ENCODE measurements at regions not wholly inside any gene's neighbourhood (a gene's known extent, or its start where the extent isn't known, plus 50 kb on each side); places are given as distances from the start of the nearest gene placed in this dataset.

GRCh38 chr1:73500154-73500553, 697.8 kb downstream of the LRRIQ3 start:
- H3K4me3 ChIP-seq (ENCODE audit: low read depth, low read length), result no peak overlapping the region
- in situ Hi-C loops (cut with HindIII; ENCODE audit: low sequenced_read_pairs), result no loop called here
- DNase-seq (ENCODE audit: low read depth, low spot score), result no peak
- TF ChIP-seq, protein P1, sequence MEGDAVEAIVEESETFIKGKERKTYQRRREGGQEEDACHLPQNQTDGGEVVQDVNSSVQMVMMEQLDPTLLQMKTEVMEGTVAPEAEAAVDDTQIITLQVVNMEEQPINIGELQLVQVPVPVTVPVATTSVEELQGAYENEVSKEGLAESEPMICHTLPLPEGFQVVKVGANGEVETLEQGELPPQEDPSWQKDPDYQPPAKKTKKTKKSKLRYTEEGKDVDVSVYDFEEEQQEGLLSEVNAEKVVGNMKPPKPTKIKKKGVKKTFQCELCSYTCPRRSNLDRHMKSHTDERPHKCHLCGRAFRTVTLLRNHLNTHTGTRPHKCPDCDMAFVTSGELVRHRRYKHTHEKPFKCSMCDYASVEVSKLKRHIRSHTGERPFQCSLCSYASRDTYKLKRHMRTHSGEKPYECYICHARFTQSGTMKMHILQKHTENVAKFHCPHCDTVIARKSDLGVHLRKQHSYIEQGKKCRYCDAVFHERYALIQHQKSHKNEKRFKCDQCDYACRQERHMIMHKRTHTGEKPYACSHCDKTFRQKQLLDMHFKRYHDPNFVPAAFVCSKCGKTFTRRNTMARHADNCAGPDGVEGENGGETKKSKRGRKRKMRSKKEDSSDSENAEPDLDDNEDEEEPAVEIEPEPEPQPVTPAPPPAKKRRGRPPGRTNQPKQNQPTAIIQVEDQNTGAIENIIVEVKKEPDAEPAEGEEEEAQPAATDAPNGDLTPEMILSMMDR (IDR thresholded peaks at IDR 0.05; ENCODE audit: low read depth, low read length), result no peak

GRCh38 chr1:73499671-73500070, 698.3 kb downstream of the LRRIQ3 start:
- no peak for DNase-seq (ENCODE audit: low read depth, low spot score)
- in situ Hi-C loops (cut with HindIII; ENCODE audit: low sequenced_read_pairs), result no loop called here
- TF ChIP-seq, protein P1 (IDR thresholded peaks at IDR 0.05; ENCODE audit: low read depth, low read length), result no peak
- no peak overlapping the region for H3K4me3 ChIP-seq (ENCODE audit: low read depth, low read length)

GRCh38 chr1:73491621-73492020, 706.4 kb downstream of the LRRIQ3 start:
- TF ChIP-seq, protein P1 (IDR thresholded peaks at IDR 0.05; ENCODE audit: low read depth, low read length), result no peak
- in situ Hi-C loops (cut with HindIII; ENCODE audit: low sequenced_read_pairs), result no loop called here
- no peak for DNase-seq (ENCODE audit: low read depth, low spot score)
- no peak overlapping the region for H3K4me3 ChIP-seq (ENCODE audit: low read depth, low read length)

GRCh38 chr1:73475316-73475870, 722.6 kb downstream of the LRRIQ3 start:
- H3K4me3 ChIP-seq (ENCODE audit: low read depth, low read length), result no peak overlapping the region
- in situ Hi-C loops (cut with HindIII; ENCODE audit: low sequenced_read_pairs), result no loop called here
- DNase-seq (ENCODE audit: low read depth, low spot score), result no peak
- TF ChIP-seq, protein P1 (IDR thresholded peaks at IDR 0.05; ENCODE audit: low read depth, low read length), result no peak

GRCh38 chr1:73472810-73473209, 725.2 kb downstream of the LRRIQ3 start:
- DNase-seq (ENCODE audit: low read depth, low spot score), result no peak
- no peak overlapping the region for H3K4me3 ChIP-seq (ENCODE audit: low read depth, low read length)
- TF ChIP-seq, protein P1 (IDR thresholded peaks at IDR 0.05; ENCODE audit: low read depth, low read length), result no peak
- in situ Hi-C loops (cut with HindIII; ENCODE audit: low sequenced_read_pairs), result no loop called here

DNA sequence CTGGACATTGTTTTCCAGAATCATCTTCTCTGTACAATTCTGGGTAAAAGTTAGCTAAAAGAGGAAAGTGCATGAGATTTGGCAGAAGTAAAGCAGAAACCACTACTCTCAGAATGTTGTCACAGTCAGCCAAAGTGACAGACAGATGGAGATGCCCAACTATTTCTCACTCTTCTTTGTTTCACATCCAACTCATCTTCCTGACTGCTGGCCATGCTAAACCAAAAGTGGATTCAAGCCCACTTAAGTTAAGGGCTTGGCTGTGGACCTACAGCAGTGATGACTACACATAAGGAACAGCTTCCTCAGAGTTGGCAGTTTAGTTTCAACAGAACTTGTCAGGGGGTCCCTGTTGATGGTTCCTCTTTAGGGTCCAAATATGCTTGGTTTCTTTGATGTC, 730.2 kb downstream of the LRRIQ3 start:
- in situ Hi-C loops (cut with HindIII; ENCODE audit: low sequenced_read_pairs), result no loop called here
- no peak overlapping the region for H3K4me3 ChIP-seq (ENCODE audit: low read depth, low read length)
- no peak for DNase-seq (ENCODE audit: low read depth, low spot score)
- TF ChIP-seq, protein P1 (IDR thresholded peaks at IDR 0.05; ENCODE audit: low read depth, low read length), result no peak

DNA sequence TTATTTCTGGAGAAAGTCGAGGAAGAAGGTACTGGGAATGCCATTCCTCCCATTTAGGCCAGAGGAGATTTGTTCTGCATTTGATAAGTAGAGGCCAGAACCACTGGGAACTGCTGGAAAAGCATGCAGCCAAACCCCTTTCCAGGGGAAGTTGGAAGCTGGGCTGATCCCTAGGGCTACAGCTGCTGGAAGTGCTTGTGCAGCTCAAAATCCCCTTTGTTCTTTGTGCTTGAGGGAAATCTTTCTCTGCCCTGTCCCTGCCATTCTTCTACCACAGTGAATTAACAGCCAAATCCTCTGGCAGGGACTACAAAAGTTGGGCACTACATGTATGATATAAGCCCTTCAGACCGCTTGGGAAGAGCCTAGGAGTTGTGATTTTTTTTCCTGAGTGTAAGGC, 734.1 kb downstream of the LRRIQ3 start:
- no peak overlapping the region for H3K4me3 ChIP-seq (ENCODE audit: low read depth, low read length)
- no peak for DNase-seq (ENCODE audit: low read depth, low spot score)
- in situ Hi-C loops (cut with HindIII; ENCODE audit: low sequenced_read_pairs), result no loop called here
- TF ChIP-seq, protein P1 (IDR thresholded peaks at IDR 0.05; ENCODE audit: low read depth, low read length), result no peak
